T-helper 2 cell (primary cell): ENCODE measurements at regions not wholly inside any gene's neighbourhood (a gene's known extent, or its start where the extent isn't known, plus 50 kb on each side); places are given as distances from the start of the nearest gene placed in this dataset.
"Not testable (repeated sequence)": the region's sequence is repeated elsewhere in the genome, so short reads cannot be mapped to it uniquely, and the experiment has no call there.

Experiments used
- DNase-seq, 5 experiments: peaks; one replicate each; pipeline versions ENCODE4 v3.0.0 to v3.0.0-alpha.2; 2012 to 2022

DNA sequence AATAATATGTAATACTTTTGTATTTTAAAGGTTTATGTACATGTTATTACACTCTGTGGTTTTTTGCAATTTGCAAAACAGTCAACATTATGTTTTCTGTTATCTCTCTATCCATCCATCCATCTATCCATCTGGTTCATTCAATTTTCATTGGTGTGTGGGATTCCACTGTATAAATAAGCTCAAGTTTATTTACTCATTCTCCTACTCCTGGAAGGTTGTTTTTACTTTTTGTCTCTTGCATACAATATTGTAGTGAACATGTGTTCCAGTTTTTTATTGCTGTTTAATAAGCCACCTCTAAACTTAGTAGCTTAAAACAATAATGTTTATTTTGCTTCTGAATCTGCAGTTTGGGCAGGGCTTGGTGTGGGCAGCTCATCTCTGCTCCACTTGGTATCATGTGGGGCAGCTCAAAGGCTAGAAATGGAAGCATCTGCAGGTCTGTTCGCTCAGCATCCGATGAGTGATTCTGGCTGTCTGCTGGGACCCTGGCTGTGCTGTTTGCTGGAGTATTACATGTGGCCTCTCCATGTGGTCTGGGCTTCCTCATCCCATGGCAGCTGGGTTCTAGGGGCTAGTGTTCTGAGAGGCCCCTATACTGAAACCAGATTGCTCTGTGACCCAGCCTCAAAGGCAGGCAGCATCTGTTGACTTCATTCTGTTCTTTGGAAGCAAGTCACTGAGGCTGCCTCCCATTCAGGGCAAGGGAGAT lies 98.8 kb downstream of the SLC25A47 start:
- DNase-seq: no peak

- DNase-seq: no peak
Observed at GRCh38 chr14:100422556-100423316, 99.6 kb downstream of the SLC25A47 start.

GRCh38 chr14:100423317-100424010 lies 100.3 kb downstream of the SLC25A47 start:
- DNase-seq: peak in 1 of 5 experiments; percentile 32

DNA sequence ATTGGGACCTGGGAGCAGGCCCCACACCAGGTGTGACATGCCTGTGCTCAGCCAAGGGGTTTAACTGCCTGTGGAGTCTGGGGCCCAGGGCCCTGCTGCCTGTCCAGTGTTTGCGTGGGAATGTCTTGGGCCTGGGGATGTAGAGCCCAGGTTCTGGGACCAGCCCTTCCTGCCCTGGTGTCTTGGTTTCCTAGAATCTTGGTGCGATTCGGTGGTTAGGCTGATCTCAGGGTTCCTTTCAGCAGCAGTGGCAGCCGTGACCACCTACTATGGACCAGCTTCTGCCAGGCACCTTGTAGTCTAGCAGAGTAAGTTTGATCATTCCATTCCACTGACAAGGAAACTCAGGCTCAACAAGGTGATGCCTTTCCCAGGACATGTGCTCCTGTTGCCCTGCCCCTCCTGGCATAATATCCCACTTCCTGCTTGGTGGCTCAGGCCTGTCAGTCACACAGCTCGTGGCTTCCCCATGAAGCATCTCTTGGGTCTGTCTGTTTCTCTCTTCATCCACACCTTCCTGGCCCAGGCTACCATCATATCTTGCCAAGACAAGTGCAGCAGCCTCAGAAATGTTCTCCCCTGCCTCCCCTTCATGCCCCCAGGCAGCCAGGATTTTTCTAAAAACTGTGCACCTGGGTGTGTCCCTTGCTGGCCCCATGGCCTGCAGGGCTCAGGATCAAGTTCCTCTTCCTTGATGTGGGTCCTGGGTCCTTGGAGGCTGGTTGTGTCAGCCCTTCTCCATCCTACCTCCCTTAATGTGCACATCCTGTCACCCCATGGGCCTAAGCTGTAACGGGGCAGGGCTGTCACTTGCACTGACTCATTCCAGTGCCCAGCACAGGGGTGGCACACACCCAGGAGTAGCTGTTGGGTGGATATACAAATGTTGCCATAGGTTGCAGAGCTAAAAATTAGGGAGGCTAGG lies 101.6 kb downstream of the SLC25A47 start:
- peak in 1 of 5 experiments; percentile 31 for DNase-seq

DNA sequence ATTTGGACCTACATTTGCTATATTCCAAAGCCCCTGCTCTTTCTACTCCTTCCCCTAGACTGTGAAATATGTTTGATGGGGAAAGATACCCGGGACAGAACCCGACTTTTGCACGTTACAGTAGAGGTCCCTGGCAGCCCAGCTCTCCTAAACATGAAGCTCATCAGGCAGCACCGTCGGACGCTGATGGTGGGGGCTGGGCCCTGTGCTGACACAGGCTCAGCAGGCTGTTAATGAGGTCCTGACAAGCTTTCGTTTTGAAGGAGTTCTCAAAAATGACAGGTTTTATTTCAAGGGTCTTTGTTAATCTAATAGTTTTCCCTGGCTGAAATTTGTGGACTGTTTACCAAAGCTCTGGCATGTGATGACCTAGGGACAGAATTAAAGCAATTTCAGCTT lies 102.3 kb downstream of the SLC25A47 start:
- no peak for DNase-seq

GRCh38 chr14:100426314-100426713 lies 103.2 kb downstream of the SLC25A47 start:
- no peak for DNase-seq

GRCh38 chr14:100427166-100427565 lies 104.0 kb downstream of the SLC25A47 start:
- DNase-seq: no peak

DNA sequence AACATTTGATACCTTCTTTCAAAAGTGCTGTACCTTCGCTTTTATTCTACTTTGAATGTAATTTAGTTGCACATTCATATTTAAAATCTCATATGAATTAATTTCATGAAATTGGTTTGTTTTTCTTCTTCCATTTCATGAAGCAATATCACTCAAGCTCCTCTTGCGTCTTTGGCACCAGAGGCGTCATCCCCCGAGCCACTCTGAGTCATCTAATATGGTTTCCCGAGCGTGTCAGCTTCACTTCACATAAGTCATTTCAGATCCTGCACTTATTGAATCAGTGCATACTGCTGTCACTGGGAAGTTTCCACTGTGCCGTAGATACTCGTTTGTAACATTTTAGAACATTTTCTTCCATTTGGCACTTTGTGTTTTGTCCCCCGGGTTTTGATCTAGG lies 105.6 kb downstream of the SLC25A47 start:
- peak in 1 of 5 experiments; percentile 12 for DNase-seq

DNA sequence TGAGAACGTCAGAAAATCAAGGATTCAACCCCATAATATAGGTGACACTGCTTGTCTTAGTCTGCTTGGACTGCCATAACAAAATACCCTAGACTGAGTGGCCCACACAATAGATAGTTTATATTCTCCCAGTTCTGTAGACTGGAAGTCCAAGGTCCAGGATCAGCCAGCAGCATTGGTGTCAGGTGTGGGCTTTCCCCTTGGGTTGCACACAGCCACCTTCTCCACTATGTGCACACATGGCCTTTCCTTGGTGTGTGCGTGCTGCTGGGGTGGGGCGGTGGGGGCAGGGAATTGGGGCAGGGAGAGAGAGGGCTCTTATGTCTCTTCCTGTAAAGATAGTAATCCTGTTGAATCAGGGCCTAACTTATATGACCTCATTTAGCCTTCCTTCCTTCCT lies 106.4 kb downstream of the SLC25A47 start:
- DNase-seq: no peak

GRCh38 chr14:100430571-100430970 lies 107.4 kb downstream of the SLC25A47 start:
- DNase-seq: no peak

DNA sequence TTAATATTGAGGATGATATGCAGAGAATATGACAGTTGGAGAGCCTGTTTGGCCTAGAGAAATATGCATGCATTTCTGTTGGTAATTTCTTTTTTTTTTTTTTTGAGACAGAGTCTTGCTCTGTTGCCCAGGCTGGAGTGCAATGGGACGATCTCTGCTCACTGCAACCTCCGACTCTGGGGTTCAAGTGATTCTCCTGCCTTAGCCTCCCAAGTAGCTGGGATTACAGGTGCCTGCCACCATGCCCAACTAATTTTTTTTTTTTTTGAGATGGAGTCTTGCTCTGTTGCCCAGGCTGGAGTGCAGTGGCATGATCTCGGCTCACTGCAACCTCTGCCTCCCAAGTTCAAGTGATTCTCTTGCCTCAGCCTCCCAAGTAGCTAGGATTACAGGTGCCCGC lies 108.3 kb downstream of the SLC25A47 start:
- DNase-seq: not testable (repeated sequence)

- no peak for DNase-seq
Observed at GRCh38 chr14:100432652-100433427, 109.7 kb downstream of the SLC25A47 start.

GRCh38 chr14:100433428-100433814 lies 110.3 kb downstream of the SLC25A47 start:
- DNase-seq: no peak

- no peak for DNase-seq
Observed at GRCh38 chr14:100434033-100434601, 111.0 kb downstream of the SLC25A47 start.

- no peak for DNase-seq
Observed at GRCh38 chr14:100434911-100435438, 111.8 kb downstream of the SLC25A47 start.

- no peak for DNase-seq
Observed at GRCh38 chr14:100435459-100435858, 112.3 kb downstream of the SLC25A47 start.

DNA sequence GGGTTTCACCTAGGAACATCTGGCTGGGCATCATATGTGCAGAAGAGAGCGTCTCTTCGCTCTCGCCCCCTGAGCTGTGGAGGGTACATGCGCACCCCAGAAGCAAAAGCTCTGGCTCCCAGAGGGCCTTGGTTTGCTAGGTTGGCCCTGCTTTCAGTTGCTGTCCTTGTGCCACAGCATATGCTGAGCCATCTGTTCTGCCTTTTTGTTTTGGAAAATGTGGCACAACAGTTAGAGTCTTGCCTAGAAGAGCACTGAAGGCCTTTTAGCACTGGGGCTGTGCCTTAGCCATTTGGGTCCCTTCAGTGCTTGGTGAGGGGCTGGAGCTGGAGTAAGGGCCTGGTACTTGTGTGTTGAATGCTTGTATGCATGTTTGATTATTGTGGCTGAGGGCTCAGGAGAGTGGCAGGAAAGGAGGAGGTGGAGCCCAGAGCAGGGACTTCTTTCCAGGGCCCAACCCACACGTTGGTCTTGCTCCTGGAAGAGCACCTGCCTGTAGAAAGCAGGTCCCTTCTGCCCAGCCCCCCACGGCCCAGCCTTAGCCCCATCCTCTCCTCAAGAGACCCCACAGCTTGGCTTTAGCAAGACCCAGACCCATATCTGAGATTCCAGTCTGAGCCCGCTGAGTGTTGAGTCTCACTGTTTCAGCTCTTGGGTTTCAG lies 113.7 kb downstream of the SLC25A47 start:
- DNase-seq: no peak

- DNase-seq: no peak
Observed at GRCh38 chr14:100438271-100438670, 115.1 kb downstream of the SLC25A47 start.

DNA sequence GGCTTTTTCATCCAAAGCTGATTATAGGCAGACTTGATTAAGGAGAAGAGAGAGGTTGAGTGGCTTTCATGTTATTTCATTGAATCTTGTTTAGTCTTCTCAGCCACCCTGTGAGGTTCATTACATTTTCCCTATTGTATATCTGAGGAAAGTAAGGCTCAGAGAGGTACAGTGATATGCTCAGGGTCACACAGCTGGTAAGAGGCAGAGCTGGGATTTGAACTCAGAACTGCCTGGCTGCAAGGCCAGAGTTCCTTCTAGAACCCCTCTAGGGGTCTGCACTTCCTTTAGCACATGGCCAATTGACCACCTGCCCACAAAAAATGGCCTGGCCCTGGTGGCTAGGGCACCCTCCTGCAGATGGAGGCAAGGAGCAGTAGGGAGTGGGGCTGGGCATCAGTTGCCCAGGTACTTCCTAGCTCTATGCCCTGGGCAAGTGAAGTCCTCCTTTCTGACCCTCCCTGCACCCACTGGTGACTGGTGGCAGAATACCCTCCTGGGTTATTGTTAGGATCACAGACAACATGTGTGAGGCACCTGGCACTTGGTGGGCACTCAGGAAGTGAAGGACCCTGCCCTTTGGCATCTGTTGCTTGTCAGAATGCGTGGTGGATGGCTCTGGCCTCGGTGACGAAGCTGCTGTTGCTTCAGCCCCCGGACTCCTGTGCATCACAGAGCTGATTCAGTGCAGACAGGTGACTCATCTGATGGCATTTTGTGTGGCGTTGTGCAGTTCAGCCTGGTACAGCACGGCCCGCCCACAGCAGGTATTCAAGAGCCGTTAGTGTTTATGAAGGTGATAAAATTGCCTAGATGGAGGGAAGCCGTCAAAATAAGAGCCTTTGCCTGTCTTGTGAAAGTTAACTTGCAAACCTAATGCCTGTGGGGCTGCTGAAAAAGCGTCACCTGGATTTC lies 115.8 kb downstream of the SLC25A47 start:
- peak in 2 of 5 experiments; percentile 16 to 17 for DNase-seq
